Breast epithelium (tissue), 4 donors: ENCODE measurements at regions not wholly inside any gene's neighbourhood (a gene's known extent, or its start where the extent isn't known, plus 50 kb on each side); places are given as distances from the start of the nearest gene placed in this dataset.

Experiments
- DNase-seq, 2 donors: peaks; one replicate each; pipeline ENCODE4 v3.0.0-alpha.2; 2019; ENCODE audit warnings: low spot score in 2 of 2
- H3K27ac ChIP-seq, 2 donors: fragments of 200-600 bp; sonication (generic) in 1 of 2; one replicate each; pipeline ENCODE4 v1.5.1; 2016 to 2019; ENCODE audit warnings: mild to moderate bottlenecking in 1 of 2
- H3K27me3 ChIP-seq, 2 donors: fragments of 200-600 bp; sonication (generic) in 1 of 2; one replicate each; pipeline versions ENCODE4 v1.5.1 to v1.6.0; 2017 to 2019; ENCODE audit warnings: control low read depth in 1 of 2, mild to moderate bottlenecking in 1 of 2
- H3K36me3 ChIP-seq: fragments of 200-600 bp; one replicate; pipeline ENCODE4 v1.5.1; 2019
- H3K4me1 ChIP-seq, 2 donors: fragments of 200-600 bp; sonication (generic); one replicate each; pipeline ENCODE4 v1.5.1; 2016 to 2019; ENCODE audit warnings: control low read depth in 1 of 2
- H3K4me3 ChIP-seq, 3 donors: fragments of 200-600 bp; sonication (generic); 1 replicate in 2 of 3; 2 replicates in 1 of 3; pipeline ENCODE4 v1.5.1; 2016 to 2019; ENCODE audit warnings: mild to moderate bottlenecking in 3 of 3, moderate library complexity in 2 of 3
- H3K9me3 ChIP-seq, 2 donors: fragments of 200-600 bp; sonication (generic) in 1 of 2; one replicate each; pipeline ENCODE4 v1.5.1; 2016 to 2019; ENCODE audit warnings: control low read depth in 1 of 2
- CTCF ChIP-seq, 3 donors: fragments of 450-650 bp; IDR thresholded peaks; one replicate each; pipeline ENCODE4 v1.5.1; 2016 to 2017; ENCODE audit warnings: antibody characterized with exemption in 3 of 3, mild to moderate bottlenecking in 3 of 3, moderate library complexity in 3 of 3
- POLR2A ChIP-seq: fragments of 450-650 bp; IDR thresholded peaks from one replicate; pipeline ENCODE4 v1.6.1; 2016; ENCODE audit warnings: antibody characterized with exemption, mild to moderate bottlenecking, moderate library complexity
- POLR2AphosphoS5 ChIP-seq, 3 donors: sonication (generic); formaldehyde crosslinking; IDR thresholded peaks; one replicate each; pipeline ENCODE4 v1.6.1; 2017; ENCODE audit warnings: antibody characterized with exemption in 3 of 3
- intact Hi-C: fragments of 100-400 bp; cut with DNase I; formaldehyde crosslinking; loops from one replicate; pipeline ENCODE4 v1.15.1; 2023; ENCODE audit warnings: low total_unique reads

- Histone ChIP-seq H3K27me3 (no peaks in the 10 kb centered on the region), H3K4me3 (no peak overlapping the region), H3K36me3 (no peaks in the 10 kb centered on the region), H3K4me1 (no peaks in the 10 kb centered on the region), H3K27ac (no peak overlapping the region), H3K9me3 (no peaks in the 10 kb centered on the region)
- no peak for TF ChIP-seq POLR2AphosphoS5 (IDR thresholded peaks at IDR 0.05)
- no peak for TF ChIP-seq CTCF (IDR thresholded peaks at IDR 0.05)
- no peak for TF ChIP-seq POLR2A
- no peak for DNase-seq
- intact Hi-C loops: no loop called here
Observed at GRCh38 chr6:165013701-165014100, 295.7 kb downstream of the C6orf118 start.

GRCh38 chr6:165012183-165012582, 297.2 kb downstream of the C6orf118 start:
- Histone ChIP-seq H3K27me3 (no peaks in the 10 kb centered on the region), H3K4me3 (no peak overlapping the region), H3K27ac (no peak overlapping the region), H3K36me3 (no peaks in the 10 kb centered on the region), H3K9me3 (no peaks in the 10 kb centered on the region), H3K4me1 (no peaks in the 10 kb centered on the region)
- intact Hi-C loops: no loop called here
- DNase-seq: no peak
- TF ChIP-seq POLR2A (no peak), CTCF (IDR thresholded peaks at IDR 0.05) (no peak), POLR2AphosphoS5 (IDR thresholded peaks at IDR 0.05) (no peak)

- H3K36me3 ChIP-seq: no peaks in the 10 kb centered on the region
- H3K9me3 ChIP-seq: no peaks in the 10 kb centered on the region
- intact Hi-C loops: no loop called here
- TF ChIP-seq CTCF (IDR thresholded peaks at IDR 0.05) (no peak), POLR2A (no peak), POLR2AphosphoS5 (IDR thresholded peaks at IDR 0.05) (no peak)
- H3K27ac ChIP-seq: no peak overlapping the region
- no peak for DNase-seq
- H3K4me1 ChIP-seq: no peaks in the 10 kb centered on the region
- no peak overlapping the region for H3K4me3 ChIP-seq
- H3K27me3 ChIP-seq: no peaks in the 10 kb centered on the region
Observed at GRCh38 chr6:165010556-165011535, 298.6 kb downstream of the C6orf118 start.

- intact Hi-C loops: loop anchor here (5.0 kb wide), 1 partner anchor 457 kb away; no protein-coding TSS in a partner anchor
- Histone ChIP-seq H3K27me3 (no peaks in the 10 kb centered on the region), H3K9me3 (no peaks in the 10 kb centered on the region), H3K36me3 (no peaks in the 10 kb centered on the region), H3K4me1 (no peaks in the 10 kb centered on the region), H3K4me3 (no peak overlapping the region), H3K27ac (no peak overlapping the region)
- TF ChIP-seq POLR2A: no peak
- no peak for TF ChIP-seq POLR2AphosphoS5 (IDR thresholded peaks at IDR 0.05)
- no peak for TF ChIP-seq CTCF (IDR thresholded peaks at IDR 0.05)
- DNase-seq: no peak
Observed at GRCh38 chr6:165008971-165009370, 300.4 kb downstream of the C6orf118 start.

- TF ChIP-seq CTCF (IDR thresholded peaks at IDR 0.05) (no peak), POLR2AphosphoS5 (IDR thresholded peaks at IDR 0.05) (no peak)
- Histone ChIP-seq H3K36me3 (no peaks in the 10 kb centered on the region), H3K4me1 (no peaks in the 10 kb centered on the region), H3K27me3 (no peaks in the 10 kb centered on the region), H3K9me3 (peaks cover 0 to 7% of the 10 kb centered on the region in 2 donors), H3K27ac (no peak overlapping the region), H3K4me3 (no peak overlapping the region)
- intact Hi-C loops: no loop called here
- DNase-seq: no peak
Observed at GRCh38 chr6:165002866-165003265, 306.5 kb downstream of the C6orf118 start.
